Esophagus muscularis mucosa (tissue), 4 donors: ENCODE measurements at regions not wholly inside any gene's neighbourhood (a gene's known extent, or its start where the extent isn't known, plus 50 kb on each side); places are given as distances from the start of the nearest gene placed in this dataset.

ENCODE experiments used
- DNase-seq: peaks from one replicate; pipeline ENCODE4 v3.0.0-alpha.2; 2017; ENCODE audit errors: extremely low spot score
- H3K27ac ChIP-seq, 4 donors: fragments of 200-600 bp; sonication (generic); replicated peaks in 1 of 4; 1 replicate in 3 of 4; 2 replicates in 1 of 4; pipeline ENCODE4 v1.5.1; 2016 to 2019; ENCODE audit warnings: mild to moderate bottlenecking in 1 of 4
- H3K27me3 ChIP-seq, 4 donors: fragments of 200-600 bp; sonication (generic); one replicate each; pipeline versions ENCODE4 v1.5.1 to v1.6.0; 2016 to 2019
- H3K36me3 ChIP-seq, 4 donors: fragments of 200-600 bp; sonication (generic); one replicate each; pipeline ENCODE4 v1.5.1; 2016 to 2019
- H3K4me1 ChIP-seq, 4 donors: fragments of 200-600 bp; sonication (generic); one replicate each; pipeline ENCODE4 v1.5.1; 2016 to 2019
- H3K4me3 ChIP-seq, 4 donors: fragments of 200-600 bp; sonication (generic); 1 replicate in 2 of 4; 2 replicates in 2 of 4; pipeline ENCODE4 v1.5.1; 2016 to 2019; ENCODE audit warnings: mild to moderate bottlenecking in 4 of 4, moderate library complexity in 1 of 4
- H3K9me3 ChIP-seq, 4 donors: fragments of 200-600 bp; sonication (generic); 1 replicate in 3 of 4; 2 replicates in 1 of 4; pipeline ENCODE4 v1.5.1; 2016 to 2019
- CTCF ChIP-seq, 3 experiments: fragments of 200-600 bp in 2 of 3; fragments of 450-650 bp in 1 of 3; sonication (generic) in 2 of 3; IDR thresholded peaks; one replicate each; pipeline ENCODE4 v1.5.1; 2017 to 2019; ENCODE audit warnings: antibody characterized with exemption in 3 of 3, mild to moderate bottlenecking in 2 of 3, moderate library complexity in 1 of 3
- EP300 ChIP-seq: sonication (generic); formaldehyde crosslinking; IDR thresholded peaks from one replicate; pipeline ENCODE4 v1.6.1; 2017; ENCODE audit warnings: antibody characterized with exemption
- POLR2A ChIP-seq: fragments of 450-650 bp; IDR thresholded peaks from one replicate; pipeline ENCODE4 v1.6.1; 2017; ENCODE audit warnings: antibody characterized with exemption, moderate library complexity, mild to moderate bottlenecking, low read depth
- POLR2AphosphoS5 ChIP-seq, 2 donors: sonication (generic); formaldehyde crosslinking; IDR thresholded peaks; one replicate each; pipeline ENCODE4 v1.6.1; 2017; ENCODE audit warnings: antibody characterized with exemption in 2 of 2
- WGBS: methylation state at CpG from one replicate; pipeline ENCODE4 v1.1.5; 2018; 5-methylcytosine and 5-hydroxymethylcytosine counted together
- intact Hi-C: fragments of 100-400 bp; cut with DNase I; formaldehyde crosslinking; loops from one replicate; pipeline ENCODE4 v1.15.1; 2023

- no peak for TF ChIP-seq POLR2A
- no peak for TF ChIP-seq EP300
- TF ChIP-seq POLR2AphosphoS5 (IDR thresholded peaks at IDR 0.05), result no peak
- TF ChIP-seq CTCF (IDR thresholded peaks at IDR 0.05), result no peak
- intact Hi-C loops, result no loop called here
- Histone ChIP-seq H3K27me3 (no peaks in the 10 kb centered on the region), H3K4me3 (no peak overlapping the region), H3K36me3 (no peaks in the 10 kb centered on the region), H3K27ac (no peak overlapping the region), H3K4me1 (no peaks in the 10 kb centered on the region), H3K9me3 (no peaks in the 10 kb centered on the region)
- no peak for DNase-seq
- 75% methylated on average over 4 of the region's 4 CpGs for WGBS
Observed at GRCh38 chr16:63938661-63939060, 1183.2 kb downstream of the CDH11 start.

GRCh38 chr16:63933841-63934240 lies 1188.0 kb downstream of the CDH11 start:
- intact Hi-C loops, result no loop called here
- no peak for TF ChIP-seq POLR2A
- no peak for TF ChIP-seq POLR2AphosphoS5 (IDR thresholded peaks at IDR 0.05)
- TF ChIP-seq CTCF (IDR thresholded peaks at IDR 0.05), result no peak
- Histone ChIP-seq H3K9me3 (peaks cover 0 to 4% (median 0%) of the 10 kb centered on the region in 4 donors), H3K4me1 (no peaks in the 10 kb centered on the region), H3K27ac (no peak overlapping the region), H3K27me3 (no peaks in the 10 kb centered on the region), H3K36me3 (no peaks in the 10 kb centered on the region), H3K4me3 (no peak overlapping the region)
- 76% methylated on average over 3 of the region's 3 CpGs for WGBS
- DNase-seq, result no peak

- WGBS, result 95% methylated on average over 4 of the region's 4 CpGs
- Histone ChIP-seq H3K4me3 (no peak overlapping the region), H3K36me3 (no peaks in the 10 kb centered on the region), H3K4me1 (no peaks in the 10 kb centered on the region), H3K27ac (no peak overlapping the region), H3K27me3 (no peaks in the 10 kb centered on the region), H3K9me3 (peaks cover 0 to 4% (median 0%) of the 10 kb centered on the region in 4 donors)
- intact Hi-C loops, result no loop called here
- DNase-seq, result no peak
- no peak for TF ChIP-seq POLR2AphosphoS5 (IDR thresholded peaks at IDR 0.05)
- TF ChIP-seq POLR2A, result no peak
- no peak for TF ChIP-seq CTCF (IDR thresholded peaks at IDR 0.05)
- TF ChIP-seq EP300, result no peak
Observed at GRCh38 chr16:63928421-63928820, 1193.4 kb downstream of the CDH11 start.

GRCh38 chr16:63925221-63925620 lies 1196.6 kb downstream of the CDH11 start:
- no peaks in the 10 kb centered on the region for H3K36me3 ChIP-seq
- H3K27ac ChIP-seq, result no peak overlapping the region
- H3K4me3 ChIP-seq, result no peak overlapping the region
- 84% methylated on average over 5 of the region's 5 CpGs for whole genome bisulfite sequencing
- H3K27me3 ChIP-seq, result no peaks in the 10 kb centered on the region
- no peaks in the 10 kb centered on the region for H3K9me3 ChIP-seq
- TF ChIP-seq POLR2A (no peak), CTCF (IDR thresholded peaks at IDR 0.05) (no peak), EP300 (no peak), POLR2AphosphoS5 (IDR thresholded peaks at IDR 0.05) (no peak)
- DNase-seq, result no peak
- intact Hi-C loops, result no loop called here
- H3K4me1 ChIP-seq, result no peaks in the 10 kb centered on the region

GRCh38 chr16:63922560-63922959 lies 1199.3 kb downstream of the CDH11 start:
- no peak overlapping the region for H3K27ac ChIP-seq
- intact Hi-C loops, result no loop called here
- H3K36me3 ChIP-seq, result no peaks in the 10 kb centered on the region
- TF ChIP-seq POLR2A, result no peak
- TF ChIP-seq POLR2AphosphoS5 (IDR thresholded peaks at IDR 0.05), result no peak
- TF ChIP-seq CTCF (IDR thresholded peaks at IDR 0.05), result no peak
- TF ChIP-seq EP300, result no peak
- no peaks in the 10 kb centered on the region for H3K4me1 ChIP-seq
- no peaks in the 10 kb centered on the region for H3K27me3 ChIP-seq
- no peak overlapping the region for H3K4me3 ChIP-seq
- no peak for DNase-seq
- no peaks in the 10 kb centered on the region for H3K9me3 ChIP-seq
